GM12878 (cell line): ENCODE measurements at regions not wholly inside any gene's neighbourhood (a gene's known extent, or its start where the extent isn't known, plus 50 kb on each side); places are given as distances from the start of the nearest gene placed in this dataset.

ENCODE experiments used
- CTCF ChIP-seq, 3 experiments: IDR thresholded peaks in 2 of 3; conservative IDR thresholded peaks in 1 of 3; 2 replicates each; pipeline ENCODE4 v1.5.1; 2011; ENCODE audit warnings: low read depth in 3 of 3, low read length in 3 of 3, mild to moderate bottlenecking in 3 of 3, control low read depth in 2 of 3, moderate library complexity in 2 of 3, inconsistent platforms in 1 of 3, mixed read lengths in 1 of 3; ENCODE audit not compliant: control insufficient read depth in 2 of 3, insufficient read depth in 1 of 3; ENCODE audit errors: extremely low read depth in 1 of 3
- ETV6 ChIP-seq, 2 experiments: fragments of 450-650 bp in 1 of 2; IDR thresholded peaks in 1 of 2; conservative IDR thresholded peaks in 1 of 2; 2 replicates each; pipeline ENCODE4 v1.6.1; 2014; ENCODE audit warnings: antibody characterized with exemption in 1 of 2, borderline replicate concordance in 1 of 2, low read depth in 1 of 2, mild to moderate bottlenecking in 1 of 2, moderate library complexity in 1 of 2
- FOXM1 ChIP-seq: IDR thresholded peaks from 2 replicates; pipeline ENCODE4 v1.6.1; 2012; ENCODE audit warnings: low read depth, mild to moderate bottlenecking, inconsistent platforms, low read length, moderate library complexity
- RBBP5 ChIP-seq: fragments of 200-600 bp; sonication (generic); conservative IDR thresholded peaks from 2 replicates; pipeline ENCODE4 v1.6.1; 2016

GRCh38 chr6:168736039-168736438 is 295.1 kb downstream of the SMOC2 start:
- TF ChIP-seq RBBP5 (no peak), ETV6 (conservative IDR thresholded peaks at IDR 0.05 in 1 of 2, IDR thresholded peaks at IDR 0.05 in 1 of 2; ENCODE audit: borderline replicate concordance in 1 of 2, low read depth in 1 of 2) (no peak), CTCF (IDR thresholded peaks at IDR 0.05 in 2 of 3, conservative IDR thresholded peaks at IDR 0.05 in 1 of 3; ENCODE audit: control insufficient read depth in 2 of 3, extremely low read depth in 1 of 3, insufficient read depth in 1 of 3, low read depth in 3 of 3, low read length in 3 of 3) (no peak), FOXM1 (no peak)
